Central memory CD8-positive, alpha-beta T cell (primary cell): ENCODE measurements at regions not wholly inside any gene's neighbourhood (a gene's known extent, or its start where the extent isn't known, plus 50 kb on each side); places are given as distances from the start of the nearest gene placed in this dataset.
"Not testable (repeated sequence)": the region's sequence is repeated elsewhere in the genome, so short reads cannot be mapped to it uniquely, and the experiment has no call there.

Experiments used
- ATAC-seq: fragments of 150-1000 bp; cut with Tn5 transposase; replicated peaks from 2 replicates; pipeline ENCODE4 v1.10.0; 2022; ENCODE audit warnings: mild to moderate bottlenecking, moderate FRiP score, moderate number of reproducible peaks; ENCODE audit not compliant: poor library complexity, severe bottlenecking; ENCODE audit errors: extremely low read depth
- DNase-seq, 2 donors: peaks; one replicate each; pipeline ENCODE4 v3.0.0; 2021; ENCODE audit warnings: low spot score in 2 of 2
- H3K27ac Mint-ChIP-seq: one replicate; pipeline ENCODE4 v1.8.0; 2022; ENCODE audit warnings: low read depth, mild to moderate bottlenecking, moderate library complexity, mixed read lengths
- H3K27me3 Mint-ChIP-seq: one replicate; pipeline ENCODE4 v1.8.0; 2022; ENCODE audit warnings: mixed read lengths
- H3K36me3 Mint-ChIP-seq: one replicate; pipeline ENCODE4 v1.8.0; 2022; ENCODE audit warnings: mild to moderate bottlenecking, moderate library complexity, mixed read lengths; ENCODE audit not compliant: insufficient read depth
- H3K4me1 Mint-ChIP-seq: one replicate; pipeline ENCODE4 v1.8.0; 2022; ENCODE audit warnings: mixed read lengths
- H3K4me3 Mint-ChIP-seq: one replicate; pipeline ENCODE4 v1.8.0; 2022; ENCODE audit warnings: mild to moderate bottlenecking, moderate library complexity, mixed read lengths
- H3K9me3 Mint-ChIP-seq: one replicate; pipeline ENCODE4 v1.8.0; 2022; ENCODE audit warnings: mixed read lengths

DNA sequence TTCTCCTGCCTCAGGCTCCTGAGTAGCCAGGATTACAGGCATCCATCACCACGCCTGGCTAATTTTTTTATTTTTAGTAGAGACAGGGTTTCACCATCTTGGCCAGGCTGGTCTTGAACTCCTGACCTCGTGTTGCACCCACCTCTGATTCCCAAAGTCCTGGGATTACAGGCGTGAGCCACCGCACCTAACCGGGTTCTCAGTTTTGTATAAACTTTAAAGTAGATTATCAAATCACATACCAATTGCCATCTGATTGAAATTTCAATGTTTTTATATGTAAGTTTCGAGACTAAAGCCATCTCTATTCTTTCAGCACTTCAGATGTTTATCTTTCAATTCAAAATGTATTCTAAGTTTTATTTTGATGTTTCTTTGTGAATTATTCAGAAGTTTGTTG lies 110.1 kb downstream of the POTEH start:
- not testable (repeated sequence) for ATAC-seq, DNase-seq, H3K4me1 Mint-ChIP-seq, H3K36me3 Mint-ChIP-seq, H3K9me3 Mint-ChIP-seq, H3K4me3 Mint-ChIP-seq, H3K27me3 Mint-ChIP-seq, H3K27ac Mint-ChIP-seq

DNA sequence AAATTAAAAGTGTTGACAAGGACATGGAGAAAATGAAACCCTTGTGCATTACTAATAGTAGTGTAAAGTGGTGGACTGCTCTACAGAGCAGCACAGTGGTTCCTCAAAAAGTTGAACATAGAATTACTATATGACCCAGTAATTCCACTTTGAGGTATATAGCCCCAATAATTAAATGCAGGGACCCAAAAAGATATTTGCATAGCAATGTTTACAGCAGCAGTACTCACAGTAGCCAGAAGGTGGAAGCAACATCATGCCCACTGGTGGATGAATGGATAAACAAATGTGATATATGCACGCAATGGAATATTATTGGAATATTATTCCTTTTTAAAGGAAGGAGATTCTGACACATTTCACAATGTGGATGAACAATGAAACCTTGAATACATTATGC lies 121.3 kb downstream of the POTEH start:
- not testable (repeated sequence) for H3K36me3 Mint-ChIP-seq, ATAC-seq, H3K4me1 Mint-ChIP-seq, H3K27ac Mint-ChIP-seq, H3K27me3 Mint-ChIP-seq, H3K4me3 Mint-ChIP-seq, DNase-seq, H3K9me3 Mint-ChIP-seq

DNA sequence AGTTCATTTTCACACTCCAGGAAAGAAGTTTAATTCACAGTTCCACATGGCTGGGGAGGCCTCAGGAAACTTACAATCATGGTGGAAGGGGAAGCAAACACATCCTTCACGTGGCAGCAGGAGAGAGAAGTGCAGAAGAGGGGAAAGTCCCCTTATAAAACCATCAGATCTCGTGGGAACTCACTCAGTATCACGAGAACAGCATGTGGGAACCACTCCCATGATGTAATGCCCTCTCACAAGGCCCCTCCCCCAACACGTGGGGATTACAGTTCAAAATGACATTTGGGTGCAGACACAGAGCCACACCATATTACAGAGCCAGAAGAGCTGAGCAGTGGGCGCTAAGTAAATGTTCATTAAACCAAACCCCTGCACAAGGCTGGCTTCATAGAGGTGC lies 126.0 kb downstream of the POTEH start:
- H3K4me3 Mint-ChIP-seq, H3K27ac Mint-ChIP-seq, H3K9me3 Mint-ChIP-seq, H3K4me1 Mint-ChIP-seq, H3K36me3 Mint-ChIP-seq, DNase-seq, ATAC-seq, H3K27me3 Mint-ChIP-seq: not testable (repeated sequence)

DNA sequence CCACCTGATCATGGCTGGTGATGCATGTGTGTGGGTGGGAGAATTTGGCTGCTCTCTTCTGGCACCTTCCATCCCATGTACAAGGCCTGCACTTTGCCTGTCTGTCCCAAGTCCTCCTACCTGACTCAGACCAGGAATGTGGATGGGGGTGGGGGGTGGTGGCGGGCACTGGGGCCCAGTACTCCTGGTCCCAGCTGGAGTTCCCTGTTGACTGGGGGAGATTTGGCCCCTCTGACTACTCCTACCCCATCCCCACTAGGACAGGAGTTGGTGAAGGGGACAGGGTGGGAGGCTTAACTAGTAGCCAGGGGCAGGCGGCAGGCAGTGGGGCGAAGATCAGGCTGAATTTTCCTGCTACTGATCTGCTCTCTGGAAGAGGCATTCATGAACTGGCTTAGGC lies 126.6 kb downstream of the POTEH start:
- H3K4me1 Mint-ChIP-seq, H3K27me3 Mint-ChIP-seq, ATAC-seq, H3K27ac Mint-ChIP-seq, H3K36me3 Mint-ChIP-seq, H3K4me3 Mint-ChIP-seq, DNase-seq, H3K9me3 Mint-ChIP-seq: not testable (repeated sequence)

DNA sequence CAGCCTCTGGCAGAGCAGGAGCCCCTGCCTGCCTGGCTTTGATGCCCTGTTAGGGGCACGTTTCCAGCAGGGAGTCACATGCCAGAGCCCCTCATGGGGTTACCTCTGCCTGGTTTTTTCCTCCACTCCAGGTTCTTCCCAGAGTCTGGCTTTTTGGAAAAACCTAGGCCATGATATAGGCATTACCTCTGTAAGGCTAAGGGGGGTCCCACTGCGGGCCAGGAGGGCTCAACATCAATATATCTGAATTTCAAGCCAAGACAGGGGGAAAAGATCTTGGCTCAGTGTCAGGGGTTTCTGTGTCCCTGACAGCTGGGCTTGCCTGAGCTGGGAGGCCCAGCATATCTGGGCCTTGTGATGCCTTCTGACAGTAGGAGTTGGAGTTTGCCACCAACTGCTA lies 127.4 kb downstream of the POTEH start:
- H3K4me1 Mint-ChIP-seq, H3K27ac Mint-ChIP-seq, H3K36me3 Mint-ChIP-seq, H3K9me3 Mint-ChIP-seq, ATAC-seq, H3K4me3 Mint-ChIP-seq, H3K27me3 Mint-ChIP-seq, DNase-seq: not testable (repeated sequence)

DNA sequence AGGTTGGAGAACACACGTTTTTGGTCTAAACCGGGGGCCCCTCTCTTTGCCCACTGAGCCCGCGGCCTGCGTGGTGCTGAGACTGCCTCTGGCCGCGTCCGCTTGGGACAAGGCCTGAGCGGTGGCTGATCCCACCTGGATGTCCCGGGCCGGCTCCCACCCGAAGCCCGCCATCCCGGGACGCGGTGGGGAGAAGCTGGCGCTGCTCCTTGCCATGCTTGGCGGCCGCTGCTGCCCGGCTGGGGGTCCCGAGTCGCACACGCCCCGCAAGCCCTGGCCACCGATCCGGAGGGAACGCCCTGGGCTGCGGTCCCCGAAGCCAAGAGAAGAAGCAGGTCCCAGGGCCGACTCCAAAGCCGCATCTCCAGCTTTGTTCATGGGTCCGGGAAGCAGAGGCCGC lies 130.1 kb downstream of the POTEH start:
- ATAC-seq, H3K4me3 Mint-ChIP-seq: not testable (repeated sequence)

DNA sequence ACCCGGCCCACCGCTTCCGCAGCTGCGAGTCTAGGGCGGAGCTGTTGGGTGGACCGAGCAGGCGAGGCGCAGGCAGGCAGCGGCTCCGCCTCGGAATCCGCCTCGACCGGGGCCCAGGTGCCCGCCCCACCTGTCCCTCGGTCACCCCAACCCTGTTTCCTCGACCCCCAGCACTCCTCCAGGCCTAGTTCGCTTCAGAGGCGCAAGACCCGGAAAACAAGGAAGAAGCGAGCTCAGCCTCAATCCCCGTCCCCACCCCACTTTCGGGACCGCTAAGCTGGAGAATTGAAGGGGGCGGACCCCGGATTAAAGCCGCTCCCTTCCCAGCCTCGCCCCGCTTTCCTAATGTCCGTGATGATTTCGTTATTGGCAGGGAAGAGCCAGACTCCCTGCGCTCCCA lies 131.3 kb downstream of the POTEH start:
- H3K27ac Mint-ChIP-seq, H3K36me3 Mint-ChIP-seq, DNase-seq, H3K4me3 Mint-ChIP-seq, H3K9me3 Mint-ChIP-seq, H3K4me1 Mint-ChIP-seq, ATAC-seq, H3K27me3 Mint-ChIP-seq: not testable (repeated sequence)

More for the DNA sequence above, 130.1 kb downstream of the POTEH start:
- not testable (repeated sequence) for H3K9me3 Mint-ChIP-seq, H3K4me1 Mint-ChIP-seq, H3K27me3 Mint-ChIP-seq, DNase-seq, H3K36me3 Mint-ChIP-seq, H3K27ac Mint-ChIP-seq

DNA sequence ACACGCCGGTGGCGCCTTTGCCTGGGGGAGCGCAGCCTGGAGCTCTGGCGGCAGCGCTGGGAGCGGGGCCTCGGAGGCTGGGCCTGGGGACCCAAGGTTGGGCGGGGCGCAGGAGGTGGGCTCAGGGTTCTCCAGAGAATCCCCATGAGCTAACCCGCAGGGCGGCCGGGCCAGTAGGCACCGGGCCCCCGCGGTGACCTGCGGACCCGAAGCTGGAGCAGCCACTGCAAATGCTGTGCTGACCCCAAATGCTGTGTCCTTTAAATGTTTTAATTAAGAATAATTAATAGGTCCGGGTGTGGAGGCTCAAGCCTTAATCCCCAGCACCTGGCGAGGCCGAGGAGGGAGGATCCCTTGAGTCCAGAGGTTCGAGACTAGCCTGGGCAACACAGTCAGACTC lies 132.2 kb downstream of the POTEH start:
- H3K36me3 Mint-ChIP-seq, H3K27ac Mint-ChIP-seq, H3K9me3 Mint-ChIP-seq, H3K4me1 Mint-ChIP-seq, ATAC-seq, H3K27me3 Mint-ChIP-seq, DNase-seq, H3K4me3 Mint-ChIP-seq: not testable (repeated sequence)

DNA sequence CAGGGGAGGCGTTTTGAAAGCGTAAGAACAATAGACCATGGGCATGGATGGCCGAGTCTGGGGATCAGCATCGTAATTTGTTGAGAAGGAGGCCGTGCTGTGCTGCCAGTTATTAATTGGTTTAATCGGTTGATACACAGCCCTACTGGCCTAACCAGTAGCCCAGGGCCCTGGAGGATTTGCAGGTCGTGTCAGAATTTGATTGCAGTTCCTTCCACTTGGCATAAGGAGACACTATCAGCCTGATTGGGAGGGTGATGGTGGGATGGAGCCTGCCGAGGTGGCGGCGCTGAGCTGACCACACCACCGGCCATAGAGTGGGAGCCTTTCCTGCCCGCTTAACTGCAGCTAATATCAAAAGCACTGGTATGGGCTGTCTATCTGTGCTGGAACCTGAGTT lies 133.4 kb downstream of the POTEH start:
- not testable (repeated sequence) for H3K4me1 Mint-ChIP-seq, H3K27me3 Mint-ChIP-seq, H3K4me3 Mint-ChIP-seq, DNase-seq, H3K27ac Mint-ChIP-seq, ATAC-seq, H3K9me3 Mint-ChIP-seq, H3K36me3 Mint-ChIP-seq

DNA sequence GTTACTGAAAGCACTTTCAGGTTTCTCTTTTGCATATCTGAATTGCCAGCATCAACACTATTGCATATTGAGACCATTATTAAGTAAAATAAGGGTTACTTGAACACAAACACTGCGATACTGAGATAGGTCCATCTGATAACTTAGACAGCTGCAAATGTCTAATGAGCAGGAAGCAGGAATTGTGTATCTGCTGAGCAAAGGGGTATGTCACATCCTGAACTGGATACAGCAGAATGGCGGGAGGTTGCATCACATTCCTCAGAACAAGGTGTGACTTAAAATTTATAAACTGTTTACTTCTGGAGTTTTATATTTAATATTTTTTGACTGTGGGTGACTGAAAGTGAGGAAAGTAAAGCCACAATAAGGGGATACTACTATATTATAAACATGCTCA lies 142.4 kb downstream of the POTEH start:
- ATAC-seq, H3K4me1 Mint-ChIP-seq, DNase-seq, H3K27me3 Mint-ChIP-seq, H3K9me3 Mint-ChIP-seq, H3K36me3 Mint-ChIP-seq, H3K27ac Mint-ChIP-seq, H3K4me3 Mint-ChIP-seq: not testable (repeated sequence)

DNA sequence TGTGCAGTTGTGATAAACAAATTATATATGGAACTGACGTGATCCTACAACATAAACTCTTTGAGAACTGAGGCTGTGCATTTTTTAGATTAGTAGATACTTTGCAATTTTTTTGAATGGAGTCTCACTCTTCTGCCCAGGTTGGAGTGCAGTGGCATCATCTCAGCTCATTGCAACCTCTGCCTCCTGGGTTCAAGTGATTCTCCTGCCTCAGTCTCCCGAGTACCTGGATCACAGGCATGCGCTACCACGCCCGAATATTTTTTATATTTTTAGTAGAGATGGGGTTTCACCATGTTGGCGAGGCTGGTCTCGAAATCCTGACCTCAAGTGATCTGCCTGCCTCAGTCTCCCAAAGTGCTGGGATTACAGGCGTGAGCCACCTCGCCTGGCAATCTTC lies 145.9 kb downstream of the POTEH start:
- H3K36me3 Mint-ChIP-seq, H3K4me3 Mint-ChIP-seq, H3K4me1 Mint-ChIP-seq, H3K27ac Mint-ChIP-seq, ATAC-seq, DNase-seq, H3K27me3 Mint-ChIP-seq, H3K9me3 Mint-ChIP-seq: not testable (repeated sequence)

DNA sequence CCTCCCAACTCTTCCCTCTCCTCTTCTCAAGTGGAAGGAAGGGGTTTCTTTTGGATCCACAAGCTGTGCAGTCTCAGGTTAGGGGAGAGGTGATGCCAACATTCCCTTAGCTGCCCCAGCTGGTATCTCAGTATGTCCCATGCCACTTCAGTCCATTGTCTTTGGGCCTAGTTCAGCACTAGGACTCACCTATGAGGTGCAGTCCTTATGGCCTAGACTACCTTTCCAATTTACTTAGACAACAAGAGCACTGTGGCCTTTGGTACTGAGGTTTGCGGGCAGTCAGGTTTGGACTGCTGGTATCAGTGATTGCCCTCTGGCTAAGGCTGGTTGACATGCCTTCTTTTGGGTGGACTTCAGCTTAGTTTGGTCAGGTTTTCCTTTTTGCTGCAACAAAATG lies 159.9 kb downstream of the POTEH start:
- DNase-seq, H3K36me3 Mint-ChIP-seq, H3K4me3 Mint-ChIP-seq, H3K27me3 Mint-ChIP-seq, H3K27ac Mint-ChIP-seq, H3K4me1 Mint-ChIP-seq, ATAC-seq, H3K9me3 Mint-ChIP-seq: not testable (repeated sequence)

DNA sequence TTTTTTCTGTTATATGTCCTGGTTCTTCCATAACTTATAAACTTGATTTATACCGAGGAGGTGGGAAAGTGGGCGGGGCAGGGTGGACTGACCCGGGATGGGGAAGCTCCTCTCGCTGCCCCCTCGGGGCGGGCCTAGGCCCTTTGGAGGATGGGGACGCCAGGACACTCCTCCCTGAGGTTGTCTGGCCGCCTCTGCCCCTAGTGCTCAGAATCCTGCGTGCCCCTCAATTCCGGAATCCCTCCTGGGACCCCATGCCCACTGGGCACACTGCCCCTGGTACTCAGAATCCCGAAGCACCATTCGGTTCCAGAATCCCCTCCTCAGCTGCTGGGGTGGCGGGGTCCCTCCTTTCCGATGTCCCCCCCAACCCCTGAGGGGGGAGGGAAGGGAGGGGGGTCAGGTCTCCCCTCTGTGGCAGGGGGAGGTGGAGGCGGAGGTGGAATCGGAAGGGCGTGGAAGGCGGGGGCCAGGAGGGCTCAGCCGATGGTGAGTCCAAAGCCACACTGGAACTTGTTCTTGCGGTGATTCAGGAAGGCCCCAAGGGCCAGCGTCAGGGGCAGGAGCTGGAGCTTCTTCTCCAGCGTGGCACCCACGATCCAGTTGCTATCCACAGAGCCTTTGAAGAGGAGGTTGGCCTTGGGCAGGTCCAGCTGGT lies 164.0 kb downstream of the POTEH start:
- not testable (repeated sequence) for H3K4me1 Mint-ChIP-seq, H3K4me3 Mint-ChIP-seq, H3K9me3 Mint-ChIP-seq, DNase-seq, H3K27ac Mint-ChIP-seq, H3K36me3 Mint-ChIP-seq, H3K27me3 Mint-ChIP-seq
- peak; percentile 20 for ATAC-seq

DNA sequence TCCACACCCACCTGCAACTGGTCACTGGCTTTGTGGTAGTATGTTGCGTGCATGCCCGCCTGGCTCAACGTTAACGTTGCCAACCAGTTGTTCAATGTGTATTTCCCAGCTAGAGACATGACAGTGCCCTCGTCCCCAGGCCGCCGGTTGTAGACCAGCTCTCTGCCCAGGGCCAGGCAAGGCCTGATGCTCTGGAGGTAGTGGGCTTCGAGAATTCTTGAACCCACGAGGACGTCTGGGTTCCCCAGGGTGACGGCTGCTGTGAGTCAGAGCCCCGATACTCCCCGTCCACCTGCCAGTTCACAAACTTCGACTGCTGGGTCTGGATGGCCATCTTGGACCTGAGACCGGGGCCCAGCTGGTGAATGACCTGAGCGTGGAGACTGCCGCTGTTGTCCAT lies 164.6 kb downstream of the POTEH start:
- ATAC-seq, H3K27me3 Mint-ChIP-seq, H3K4me3 Mint-ChIP-seq, H3K27ac Mint-ChIP-seq, H3K36me3 Mint-ChIP-seq, H3K4me1 Mint-ChIP-seq, H3K9me3 Mint-ChIP-seq: not testable (repeated sequence)
- DNase-seq = peak in 1 of 2 donors; percentile 23
